ENCODE measurements at regions not wholly inside any gene's neighbourhood (a gene's known extent, or its start where the extent isn't known, plus 50 kb on each side); places are given as distances from the start of the nearest gene placed in this dataset.

GRCh38 chr12:105825141-105825540, 313.6 kb downstream of the NUAK1 start:
- TF ChIP-seq FOXM1 (IDR thresholded peaks at IDR 0.05; ENCODE audit: borderline replicate concordance, low read depth) (no peak), ZBTB7A (IDR thresholded peaks at IDR 0.05; ENCODE audit: low read depth) (no peak), TAF1 (IDR thresholded peaks at IDR 0.05; ENCODE audit: low read depth) (no peak), CREB1 (IDR thresholded peaks at IDR 0.05; ENCODE audit: low read depth) (no peak), TEAD4 (IDR thresholded peaks at IDR 0.05) (no peak), EP300 (IDR thresholded peaks at IDR 0.05; ENCODE audit: borderline replicate concordance) (no peak), YY1 (IDR thresholded peaks at IDR 0.05; ENCODE audit: low read depth) (no peak), TCF12 (IDR thresholded peaks at IDR 0.05; ENCODE audit: low read depth) (no peak), EGR1 (IDR thresholded peaks at IDR 0.05) (no peak), RAD21 (IDR thresholded peaks at IDR 0.05; ENCODE audit: low read depth) (no peak), NFIC (IDR thresholded peaks at IDR 0.05) (no peak), CEBPB (IDR thresholded peaks at IDR 0.05) (no peak)
- TF ChIP-seq, protein P1, sequence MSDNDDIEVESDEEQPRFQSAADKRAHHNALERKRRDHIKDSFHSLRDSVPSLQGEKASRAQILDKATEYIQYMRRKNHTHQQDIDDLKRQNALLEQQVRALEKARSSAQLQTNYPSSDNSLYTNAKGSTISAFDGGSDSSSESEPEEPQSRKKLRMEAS (IDR thresholded peaks at IDR 0.05) = no peak
- TF ChIP-seq, protein P2, sequence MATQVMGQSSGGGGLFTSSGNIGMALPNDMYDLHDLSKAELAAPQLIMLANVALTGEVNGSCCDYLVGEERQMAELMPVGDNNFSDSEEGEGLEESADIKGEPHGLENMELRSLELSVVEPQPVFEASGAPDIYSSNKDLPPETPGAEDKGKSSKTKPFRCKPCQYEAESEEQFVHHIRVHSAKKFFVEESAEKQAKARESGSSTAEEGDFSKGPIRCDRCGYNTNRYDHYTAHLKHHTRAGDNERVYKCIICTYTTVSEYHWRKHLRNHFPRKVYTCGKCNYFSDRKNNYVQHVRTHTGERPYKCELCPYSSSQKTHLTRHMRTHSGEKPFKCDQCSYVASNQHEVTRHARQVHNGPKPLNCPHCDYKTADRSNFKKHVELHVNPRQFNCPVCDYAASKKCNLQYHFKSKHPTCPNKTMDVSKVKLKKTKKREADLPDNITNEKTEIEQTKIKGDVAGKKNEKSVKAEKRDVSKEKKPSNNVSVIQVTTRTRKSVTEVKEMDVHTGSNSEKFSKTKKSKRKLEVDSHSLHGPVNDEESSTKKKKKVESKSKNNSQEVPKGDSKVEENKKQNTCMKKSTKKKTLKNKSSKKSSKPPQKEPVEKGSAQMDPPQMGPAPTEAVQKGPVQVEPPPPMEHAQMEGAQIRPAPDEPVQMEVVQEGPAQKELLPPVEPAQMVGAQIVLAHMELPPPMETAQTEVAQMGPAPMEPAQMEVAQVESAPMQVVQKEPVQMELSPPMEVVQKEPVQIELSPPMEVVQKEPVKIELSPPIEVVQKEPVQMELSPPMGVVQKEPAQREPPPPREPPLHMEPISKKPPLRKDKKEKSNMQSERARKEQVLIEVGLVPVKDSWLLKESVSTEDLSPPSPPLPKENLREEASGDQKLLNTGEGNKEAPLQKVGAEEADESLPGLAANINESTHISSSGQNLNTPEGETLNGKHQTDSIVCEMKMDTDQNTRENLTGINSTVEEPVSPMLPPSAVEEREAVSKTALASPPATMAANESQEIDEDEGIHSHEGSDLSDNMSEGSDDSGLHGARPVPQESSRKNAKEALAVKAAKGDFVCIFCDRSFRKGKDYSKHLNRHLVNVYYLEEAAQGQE (IDR thresholded peaks at IDR 0.05; ENCODE audit: low read depth) = no peak
- TF ChIP-seq, protein P3, sequence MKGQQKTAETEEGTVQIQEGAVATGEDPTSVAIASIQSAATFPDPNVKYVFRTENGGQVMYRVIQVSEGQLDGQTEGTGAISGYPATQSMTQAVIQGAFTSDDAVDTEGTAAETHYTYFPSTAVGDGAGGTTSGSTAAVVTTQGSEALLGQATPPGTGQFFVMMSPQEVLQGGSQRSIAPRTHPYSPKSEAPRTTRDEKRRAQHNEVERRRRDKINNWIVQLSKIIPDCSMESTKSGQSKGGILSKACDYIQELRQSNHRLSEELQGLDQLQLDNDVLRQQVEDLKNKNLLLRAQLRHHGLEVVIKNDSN (IDR thresholded peaks at IDR 0.05) = no peak

DNA sequence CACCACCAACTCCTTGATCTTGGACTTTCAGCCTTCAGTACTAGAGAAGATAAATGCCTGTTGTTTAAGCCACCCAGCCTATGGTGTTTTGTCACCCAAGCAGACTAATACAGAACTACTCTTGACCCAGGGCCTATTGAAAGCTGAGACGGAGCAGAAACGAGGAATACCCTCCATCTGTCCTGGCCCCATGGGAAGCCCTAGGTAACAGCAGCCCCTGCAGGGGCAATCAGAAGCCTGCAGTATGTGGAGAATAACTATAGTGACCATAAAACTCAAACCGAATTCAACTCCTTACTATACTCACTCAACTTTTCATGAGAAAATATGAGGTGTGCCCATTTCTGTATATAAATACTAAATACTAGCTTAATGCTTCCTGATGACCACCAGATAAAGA, 307.4 kb downstream of the NUAK1 start:
- TF ChIP-seq, protein P2 (IDR thresholded peaks at IDR 0.05; ENCODE audit: low read depth) = no peak
- TF ChIP-seq RAD21 (IDR thresholded peaks at IDR 0.05; ENCODE audit: low read depth) = peak; percentile 25; the same call in 1 of the 2 replicates

DNA sequence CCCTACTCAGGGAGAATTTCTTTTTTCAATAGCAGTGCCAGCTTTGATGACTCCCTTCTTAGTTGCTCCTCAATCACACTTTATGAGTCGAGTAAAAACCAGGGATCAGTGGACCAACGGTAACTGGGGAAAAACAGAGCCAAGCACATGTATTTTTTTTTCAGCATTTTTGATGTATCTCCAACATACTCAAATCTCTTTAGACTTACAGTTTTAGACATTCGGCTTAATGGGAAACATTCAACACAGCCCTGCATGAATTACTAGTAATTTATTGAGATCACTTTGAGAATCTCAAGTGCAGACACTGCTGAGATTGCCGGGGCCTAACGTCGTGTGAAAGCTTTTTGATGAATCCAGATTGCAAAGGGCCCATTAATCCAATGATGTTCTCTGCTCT, 306.7 kb downstream of the NUAK1 start:
- TF ChIP-seq, protein P1 (IDR thresholded peaks at IDR 0.05) = no peak
- TF ChIP-seq, protein P3 (IDR thresholded peaks at IDR 0.05) = no peak
- TF ChIP-seq TCF12 (IDR thresholded peaks at IDR 0.05; ENCODE audit: low read depth) (no peak), EP300 (IDR thresholded peaks at IDR 0.05; ENCODE audit: borderline replicate concordance) (no peak), EGR1 (IDR thresholded peaks at IDR 0.05) (no peak), CREB1 (IDR thresholded peaks at IDR 0.05; ENCODE audit: low read depth) (no peak), CEBPB (IDR thresholded peaks at IDR 0.05) (no peak), TEAD4 (IDR thresholded peaks at IDR 0.05) (no peak), RAD21 (IDR thresholded peaks at IDR 0.05; ENCODE audit: low read depth) (no peak), NFIC (IDR thresholded peaks at IDR 0.05) (no peak), TAF1 (IDR thresholded peaks at IDR 0.05; ENCODE audit: low read depth) (no peak), ZBTB7A (IDR thresholded peaks at IDR 0.05; ENCODE audit: low read depth) (no peak), YY1 (IDR thresholded peaks at IDR 0.05; ENCODE audit: low read depth) (no peak), FOXM1 (IDR thresholded peaks at IDR 0.05; ENCODE audit: borderline replicate concordance, low read depth) (no peak)
- TF ChIP-seq, protein P2 (IDR thresholded peaks at IDR 0.05; ENCODE audit: low read depth) = no peak

DNA sequence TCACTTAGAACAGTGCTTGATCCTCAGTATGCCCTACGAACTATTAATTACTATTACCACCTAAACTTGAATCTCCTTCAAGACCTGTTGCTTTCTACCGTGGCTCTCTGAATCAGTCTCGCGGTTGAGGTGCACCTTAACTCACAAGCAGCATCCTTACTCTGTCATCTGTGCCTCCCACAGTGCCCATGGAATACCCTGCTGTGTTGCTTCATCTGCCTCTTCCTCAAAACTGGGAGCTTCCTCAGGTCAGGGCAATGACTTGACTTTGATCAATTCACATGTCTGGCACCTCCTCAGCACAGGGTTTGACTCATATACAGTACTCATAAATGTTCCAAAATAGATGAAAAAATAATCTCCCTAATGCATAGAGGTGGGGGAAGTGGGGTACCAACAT, 305.9 kb downstream of the NUAK1 start:
- TF ChIP-seq EGR1 (IDR thresholded peaks at IDR 0.05) = no peak
- no peak for TF ChIP-seq YY1 (IDR thresholded peaks at IDR 0.05; ENCODE audit: low read depth)
- no peak for TF ChIP-seq FOXM1 (IDR thresholded peaks at IDR 0.05; ENCODE audit: borderline replicate concordance, low read depth)
- TF ChIP-seq, protein P2 (IDR thresholded peaks at IDR 0.05; ENCODE audit: low read depth) = no peak
- TF ChIP-seq EP300 (IDR thresholded peaks at IDR 0.05; ENCODE audit: borderline replicate concordance) = no peak
- TF ChIP-seq CREB1 (IDR thresholded peaks at IDR 0.05; ENCODE audit: low read depth) = no peak
- TF ChIP-seq, protein P1 (IDR thresholded peaks at IDR 0.05) = no peak
- TF ChIP-seq RAD21 (IDR thresholded peaks at IDR 0.05; ENCODE audit: low read depth) = no peak
- TF ChIP-seq TCF12 (IDR thresholded peaks at IDR 0.05; ENCODE audit: low read depth) = no peak
- no peak for TF ChIP-seq TEAD4 (IDR thresholded peaks at IDR 0.05)
- TF ChIP-seq NFIC (IDR thresholded peaks at IDR 0.05) = no peak
